GM21619 (cell line): ENCODE measurements at regions not wholly inside any gene's neighbourhood (a gene's known extent, or its start where the extent isn't known, plus 50 kb on each side); places are given as distances from the start of the nearest gene placed in this dataset.

Source experiments
- ATAC-seq: cut with Tn5 transposase; IDR thresholded peaks from one replicate; pipeline ENCODE4 v1.9.1; 2021; ENCODE audit not compliant: unreplicated experiment

DNA sequence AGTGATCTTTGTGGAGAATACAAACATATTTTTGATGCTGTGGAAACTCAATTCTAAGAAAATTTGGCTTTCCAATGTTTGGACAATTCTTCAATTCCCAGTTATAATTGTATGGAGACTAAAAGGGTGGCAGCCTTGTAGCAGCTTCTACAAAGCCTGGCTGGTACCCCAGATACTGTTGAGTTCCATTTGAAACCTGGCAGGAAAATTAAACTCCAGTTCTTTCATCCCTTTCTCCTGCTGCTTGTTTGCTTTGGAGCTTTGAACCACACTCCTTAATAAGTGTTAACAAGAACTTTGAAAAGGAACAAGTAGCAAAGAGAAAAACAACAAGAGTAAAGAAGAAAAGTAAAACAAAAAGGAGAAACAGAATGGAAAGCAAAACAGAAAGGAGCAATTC is 172.6 kb upstream of the ADAMTS5 start:
- no peak for ATAC-seq

DNA sequence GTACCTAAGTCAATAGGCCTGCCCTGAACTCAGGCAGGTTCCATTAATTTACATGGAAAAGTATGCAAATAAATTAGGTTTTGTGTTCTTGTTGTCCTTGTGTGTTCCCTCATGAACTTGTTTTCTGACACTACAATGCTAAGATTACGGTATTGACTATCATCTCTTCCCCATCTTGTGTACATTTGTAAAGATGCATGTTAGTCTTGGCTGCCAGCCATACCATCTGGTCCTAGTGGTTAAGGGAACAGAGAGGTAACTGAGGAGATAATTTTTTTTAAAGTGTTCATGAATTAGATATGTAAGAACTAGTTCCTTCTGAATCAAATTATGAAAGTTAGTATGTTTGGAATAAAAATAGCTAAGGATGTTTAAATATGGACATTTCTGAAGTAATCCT is 167.6 kb upstream of the ADAMTS5 start:
- ATAC-seq: no peak

DNA sequence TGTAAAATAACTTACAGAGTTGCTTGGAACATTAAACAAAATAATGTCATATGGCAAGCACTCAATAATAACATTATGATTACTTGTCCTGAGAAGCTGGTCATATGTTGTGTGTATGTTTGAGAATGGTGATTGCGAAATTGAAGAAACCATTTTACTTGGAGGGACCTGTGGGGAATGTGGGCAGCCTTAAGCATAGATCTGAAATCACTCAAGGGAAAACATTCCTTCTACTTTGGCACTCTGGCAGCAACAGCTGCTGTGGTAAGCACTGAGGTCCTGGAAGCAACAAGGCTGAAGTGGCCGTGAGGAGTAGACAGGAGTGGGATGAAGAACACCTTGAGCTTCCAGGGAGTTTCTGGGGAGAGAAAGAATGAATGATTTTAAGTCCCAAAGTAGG is 165.4 kb upstream of the ADAMTS5 start:
- ATAC-seq: no peak

DNA sequence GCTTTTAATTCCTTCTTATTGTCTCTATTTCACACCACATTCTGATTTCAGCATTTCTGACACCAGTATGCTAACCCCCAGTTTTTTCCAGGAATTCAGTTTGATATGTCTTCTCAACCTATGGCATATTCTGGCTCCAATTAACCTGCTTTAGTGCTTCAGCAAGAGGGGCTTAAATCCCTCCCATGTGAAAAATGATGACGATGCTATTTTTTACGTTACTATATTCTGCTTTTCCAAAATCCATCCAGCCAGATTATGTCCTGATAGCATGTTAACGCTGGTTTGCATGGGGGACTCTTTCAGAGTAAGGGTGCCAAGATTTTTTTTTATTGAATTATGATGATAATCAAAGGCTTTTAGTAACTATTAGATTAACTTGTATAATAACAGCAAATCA is 163.3 kb upstream of the ADAMTS5 start:
- no peak for ATAC-seq

- ATAC-seq: no peak
Observed at GRCh38 chr21:27129694-27130093, 162.8 kb upstream of the ADAMTS5 start.

GRCh38 chr21:27129215-27129614 is 162.3 kb upstream of the ADAMTS5 start:
- no peak for ATAC-seq

DNA sequence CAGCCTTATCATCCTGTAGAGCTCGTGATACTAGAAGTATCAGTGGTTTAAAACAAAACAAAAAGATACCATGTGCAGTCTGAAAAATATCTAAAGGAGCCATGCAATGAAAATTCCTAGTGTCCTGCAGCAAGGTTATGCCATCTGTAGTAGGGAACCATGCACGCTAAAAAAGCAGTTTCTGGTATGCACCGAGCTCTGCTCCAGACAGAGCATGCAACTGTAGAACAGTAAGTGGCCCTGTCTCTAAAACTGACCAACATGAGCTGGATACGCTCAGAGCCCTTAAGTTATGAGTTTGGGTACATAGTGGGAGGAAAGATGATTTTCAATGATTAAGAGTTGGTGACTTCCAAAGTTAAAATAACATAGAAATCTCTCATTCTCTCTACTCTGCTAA is 159.3 kb upstream of the ADAMTS5 start:
- no peak for ATAC-seq

DNA sequence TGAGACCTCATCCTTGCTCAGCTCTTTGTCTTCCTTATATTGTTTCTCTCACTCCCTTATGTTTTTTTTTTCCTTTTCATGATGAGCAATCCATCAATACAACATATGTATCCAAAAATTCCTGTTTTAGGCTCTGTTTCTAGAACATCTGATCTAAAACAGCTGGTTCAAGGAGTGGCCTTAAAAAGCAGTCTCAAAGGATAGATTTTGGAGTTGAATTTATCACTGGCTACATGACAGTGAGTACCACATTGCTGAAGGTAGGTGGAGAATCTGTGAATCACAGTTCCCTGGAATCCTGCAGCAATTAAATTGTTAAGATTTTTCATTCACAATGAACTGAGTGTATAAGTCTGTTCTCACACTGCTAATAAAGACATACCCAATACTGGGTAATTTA is 155.8 kb upstream of the ADAMTS5 start:
- ATAC-seq: no peak

- no peak for ATAC-seq
Observed at GRCh38 chr21:27114111-27114510, 147.2 kb upstream of the ADAMTS5 start.

- ATAC-seq: no peak
Observed at GRCh38 chr21:27112186-27112585, 145.3 kb upstream of the ADAMTS5 start.

DNA sequence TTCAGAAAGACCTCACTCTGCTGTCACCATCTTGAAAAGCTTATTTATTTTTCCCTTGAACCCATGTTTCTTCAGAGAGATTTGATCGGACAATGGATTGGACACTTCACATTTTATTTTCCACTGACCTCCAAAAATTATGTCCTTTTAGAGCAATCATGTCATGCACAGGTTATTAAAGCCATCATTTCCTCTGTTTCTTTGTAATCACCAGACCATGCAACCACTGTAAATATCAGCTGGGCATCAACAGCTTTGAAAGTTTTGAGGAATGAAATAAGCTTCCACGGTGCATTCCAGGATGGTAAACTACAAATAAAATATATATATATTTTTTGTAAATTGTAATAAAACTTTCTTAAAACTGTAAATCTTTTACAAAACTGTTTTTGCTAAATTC is 144.1 kb upstream of the ADAMTS5 start:
- ATAC-seq: no peak

- ATAC-seq: no peak
Observed at GRCh38 chr21:27108701-27109100, 141.8 kb upstream of the ADAMTS5 start.

GRCh38 chr21:27108228-27108627 is 141.3 kb upstream of the ADAMTS5 start:
- no peak for ATAC-seq

DNA sequence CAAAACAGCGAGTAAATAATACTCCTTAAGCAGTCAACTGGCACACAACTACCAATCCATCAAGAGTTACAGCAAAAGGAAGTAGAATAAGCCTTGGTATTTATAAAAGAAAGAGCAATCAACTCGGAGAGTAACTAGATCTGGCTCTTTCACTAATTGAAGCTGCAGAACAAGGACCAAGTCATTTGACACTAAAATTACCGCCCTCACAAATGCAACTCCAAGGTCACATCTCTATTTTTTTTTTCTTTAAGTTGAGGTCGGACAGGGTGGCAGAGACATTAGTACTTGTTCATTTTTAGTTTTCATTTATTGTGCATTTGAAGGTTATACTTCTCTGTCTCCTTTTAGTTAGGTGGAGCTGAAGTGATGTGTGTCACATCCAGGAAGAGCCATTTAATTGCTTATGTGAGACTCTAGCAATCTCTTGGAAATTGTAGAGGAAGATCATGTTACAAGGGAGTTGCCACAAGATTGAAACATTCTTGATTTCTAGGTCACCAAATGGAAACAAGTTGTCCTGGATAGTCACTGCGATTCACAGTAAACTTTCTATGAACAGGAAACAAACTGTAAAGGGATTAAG is 138.1 kb upstream of the ADAMTS5 start:
- ATAC-seq: no peak

- no peak for ATAC-seq
Observed at GRCh38 chr21:27103768-27104167, 136.9 kb upstream of the ADAMTS5 start.

DNA sequence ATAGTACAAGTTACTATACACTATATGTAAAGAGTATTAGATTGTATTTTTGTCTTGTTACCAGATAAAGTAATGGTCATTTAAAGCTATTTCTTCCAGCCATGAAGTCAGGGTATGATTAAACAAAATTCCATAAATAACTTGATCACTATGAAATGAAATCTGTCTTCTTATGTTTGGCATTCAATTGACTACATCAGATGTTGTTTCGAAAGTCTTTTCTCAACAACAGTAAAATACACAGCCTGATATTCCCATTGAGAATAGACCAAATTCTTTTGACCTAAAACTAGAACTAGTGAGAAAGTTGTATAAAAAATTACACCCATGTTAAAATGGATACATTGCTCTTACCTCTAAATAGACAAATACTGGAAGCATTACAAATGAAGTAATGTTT is 134.6 kb upstream of the ADAMTS5 start:
- no peak for ATAC-seq

DNA sequence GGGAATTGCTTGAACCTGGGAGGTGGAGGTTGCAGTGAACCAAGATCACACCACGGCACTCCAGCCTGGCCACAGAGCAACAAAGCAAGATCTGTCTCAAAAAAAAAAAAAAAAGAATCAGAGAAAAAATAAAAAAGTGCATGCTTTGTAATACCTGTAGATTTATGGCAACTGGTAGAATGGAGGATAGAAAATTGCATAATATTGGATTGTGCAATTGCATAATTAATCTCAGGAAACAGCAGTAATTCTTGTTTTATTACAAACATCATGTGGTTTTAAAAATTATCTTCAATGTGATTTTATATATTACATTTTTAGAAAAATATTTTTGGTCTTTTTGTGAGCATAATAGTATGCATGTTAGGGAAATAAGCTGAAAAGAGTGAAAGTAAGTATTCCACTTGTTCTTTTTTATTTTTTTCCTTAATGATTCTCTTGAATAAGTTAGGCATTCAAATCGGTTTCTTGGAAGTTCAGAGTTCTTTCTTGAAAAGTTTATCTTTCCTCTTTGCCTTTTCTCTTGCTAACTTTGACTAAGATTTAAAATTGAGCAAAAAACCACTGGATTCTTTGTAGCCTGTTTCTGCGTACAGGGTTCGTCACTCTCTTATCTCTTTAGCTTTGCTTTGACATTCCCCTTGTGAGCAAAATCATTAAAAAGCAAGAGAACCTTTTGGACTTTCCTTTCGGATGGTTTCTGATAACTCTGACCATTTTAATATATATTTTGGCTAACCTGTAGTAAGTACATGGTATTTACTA is 127.5 kb upstream of the ADAMTS5 start:
- ATAC-seq: no peak

DNA sequence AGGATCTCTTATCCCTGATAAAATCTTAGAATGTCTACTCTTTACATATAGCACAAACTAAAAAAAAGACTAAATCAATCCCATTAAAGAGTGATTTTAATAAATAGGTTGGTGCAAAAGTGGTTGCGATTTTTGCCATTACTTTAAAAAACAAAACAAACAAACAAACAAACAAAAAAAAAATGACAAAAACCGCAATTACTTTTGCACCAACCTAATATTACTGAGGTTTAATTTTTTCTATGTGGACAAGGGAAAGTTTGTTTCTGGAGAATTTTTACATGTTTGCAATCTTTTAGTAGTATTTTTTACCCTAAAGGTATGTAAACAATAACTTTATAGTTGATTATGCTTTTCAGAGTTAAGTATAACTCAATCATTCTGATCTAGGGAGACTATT is 119.7 kb upstream of the ADAMTS5 start:
- no peak for ATAC-seq

DNA sequence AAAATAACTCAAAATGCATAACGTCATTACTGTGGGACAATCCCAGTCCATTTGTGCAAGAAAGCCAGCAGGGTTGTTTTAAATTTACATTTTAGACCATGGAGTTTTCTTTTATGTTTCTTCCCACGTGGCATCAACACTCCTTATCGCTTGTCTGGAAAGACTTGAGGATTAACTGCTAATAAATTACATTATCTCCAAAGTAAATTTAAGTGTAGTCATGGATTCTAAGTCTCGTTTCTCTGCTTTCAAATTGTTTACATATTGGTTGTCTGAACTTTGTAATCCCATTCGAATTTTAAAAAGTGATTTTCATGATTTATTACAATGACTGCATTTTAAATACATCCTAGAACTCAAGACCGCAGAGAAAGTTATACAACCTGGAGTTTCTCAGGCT is 119.3 kb upstream of the ADAMTS5 start:
- no peak for ATAC-seq

DNA sequence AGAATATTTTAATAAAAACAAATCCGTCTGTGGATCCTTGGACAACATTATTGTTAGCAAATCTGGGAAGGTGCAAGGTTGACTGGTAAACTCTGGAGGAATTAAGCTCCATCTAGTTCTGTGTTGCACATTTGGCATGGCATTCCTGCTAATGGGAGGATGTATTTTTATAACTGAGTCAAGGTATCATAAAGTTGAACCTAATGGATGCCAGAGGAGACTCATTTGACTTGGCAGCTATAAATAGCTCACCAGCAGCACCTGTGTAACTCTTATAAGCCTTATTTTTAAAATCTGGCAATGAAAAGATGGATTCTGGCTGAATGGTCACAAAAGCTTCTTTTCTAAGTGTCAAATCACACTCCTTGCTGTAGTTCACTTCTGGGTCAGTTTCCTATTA is 118.5 kb upstream of the ADAMTS5 start:
- ATAC-seq: no peak

DNA sequence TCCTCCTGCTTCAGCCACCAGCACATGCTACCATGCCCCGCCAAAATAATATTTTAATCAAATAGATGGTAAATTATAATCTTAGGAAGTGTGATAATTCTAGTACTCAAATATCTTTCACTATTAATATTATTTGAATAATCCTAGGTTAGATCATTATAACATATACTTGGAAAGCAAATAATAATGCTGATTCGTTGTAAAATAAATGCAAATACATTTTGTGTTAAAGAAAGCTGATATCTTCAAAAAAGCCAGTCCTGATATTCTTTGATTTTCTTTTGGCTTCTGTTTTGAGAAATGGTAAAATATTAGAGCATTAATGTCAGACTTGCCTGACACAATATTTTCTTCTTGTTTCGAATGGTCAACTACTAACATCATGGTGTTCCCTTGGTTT is 116.3 kb upstream of the ADAMTS5 start:
- ATAC-seq: no peak

- no peak for ATAC-seq
Observed at GRCh38 chr21:27082431-27083010, 115.6 kb upstream of the ADAMTS5 start.
